ENCODE measurements at regions not wholly inside any gene's neighbourhood (a gene's known extent, or its start where the extent isn't known, plus 50 kb on each side); places are given as distances from the start of the nearest gene placed in this dataset.

GRCh38 chrY:7382988-7383387 lies 471.4 kb upstream of the AMELY start:
- TF ChIP-seq CTCF (IDR thresholded peaks at IDR 0.05), result no peak
- TF ChIP-seq POLR2A (IDR thresholded peaks at IDR 0.05), result no peak
- TF ChIP-seq EP300 (IDR thresholded peaks at IDR 0.05), result no peak
- no peak for TF ChIP-seq POLR2AphosphoS5 (IDR thresholded peaks at IDR 0.05)
